GM12878 (cell line): ENCODE measurements at regions not wholly inside any gene's neighbourhood (a gene's known extent, or its start where the extent isn't known, plus 50 kb on each side); places are given as distances from the start of the nearest gene placed in this dataset.

Source experiments
- CBX3 ChIP-seq: fragments of 200-600 bp; sonication (generic); IDR thresholded peaks from 2 replicates; pipeline ENCODE4 v1.6.1; 2016; ENCODE audit warnings: low read depth, borderline replicate concordance
- CTCF ChIP-seq, 3 experiments: IDR thresholded peaks in 2 of 3; conservative IDR thresholded peaks in 1 of 3; 2 replicates each; pipeline ENCODE4 v1.5.1; 2011; ENCODE audit warnings: low read depth in 3 of 3, low read length in 3 of 3, mild to moderate bottlenecking in 3 of 3, control low read depth in 2 of 3, moderate library complexity in 2 of 3, inconsistent platforms in 1 of 3, mixed read lengths in 1 of 3; ENCODE audit not compliant: control insufficient read depth in 2 of 3, insufficient read depth in 1 of 3; ENCODE audit errors: extremely low read depth in 1 of 3
- EZH2 ChIP-seq: IDR thresholded peaks from 2 replicates; pipeline ENCODE4 v1.6.1; 2012; ENCODE audit warnings: low read depth, mild to moderate bottlenecking, control low read depth, inconsistent platforms, low read length, borderline replicate concordance; ENCODE audit not compliant: control insufficient read depth
- JUND ChIP-seq: IDR thresholded peaks from 2 replicates; pipeline ENCODE4 v1.6.1; 2012; ENCODE audit warnings: low read depth, mild to moderate bottlenecking, low read length, improper control_type of control experiment, moderate library complexity
- NFIC ChIP-seq: IDR thresholded peaks from 2 replicates; pipeline ENCODE4 v1.6.1; 2012; ENCODE audit warnings: low read depth, mild to moderate bottlenecking, inconsistent platforms, low read length, moderate library complexity
- NR2C1 ChIP-seq: fragments of 450-650 bp; IDR thresholded peaks from 2 replicates; pipeline ENCODE4 v1.6.1; 2017; ENCODE audit warnings: antibody characterized with exemption, mild to moderate bottlenecking, moderate library complexity
- PBX3 ChIP-seq: IDR thresholded peaks from 2 replicates; pipeline ENCODE4 v1.6.1; 2011; ENCODE audit warnings: mild to moderate bottlenecking, low read depth, low read length, moderate library complexity; ENCODE audit not compliant: insufficient replicate concordance
- POLR2AphosphoS5 ChIP-seq: IDR thresholded peaks from 2 replicates; pipeline ENCODE4 v1.6.1; 2011; ENCODE audit warnings: mild to moderate bottlenecking, low read length, inconsistent platforms
- RB1 ChIP-seq: fragments of 450-650 bp; formaldehyde crosslinking; IDR thresholded peaks from 2 replicates; pipeline ENCODE4 v1.6.1; 2017; ENCODE audit warnings: mild to moderate bottlenecking, borderline replicate concordance
- SPI1 ChIP-seq: IDR thresholded peaks from 2 replicates; pipeline ENCODE4 v1.6.1; 2011; ENCODE audit warnings: low read depth, mild to moderate bottlenecking, low read length, moderate library complexity, borderline replicate concordance; ENCODE audit not compliant: insufficient read depth
- SREBF2 ChIP-seq: IDR thresholded peaks from 2 replicates; pipeline ENCODE4 v1.6.1; 2012; ENCODE audit warnings: mild to moderate bottlenecking, low read length

GRCh38 chr12:19991146-19991545 is 377.2 kb upstream of the PDE3A start:
- TF ChIP-seq NR2C1 (no peak), JUND (no peak), SPI1 (no peak), NFIC (no peak), EZH2 (no peak), PBX3 (no peak), RB1 (no peak), SREBF2 (no peak), CTCF (IDR thresholded peaks at IDR 0.05 in 2 of 3, conservative IDR thresholded peaks at IDR 0.05 in 1 of 3; ENCODE audit: control insufficient read depth in 2 of 3, extremely low read depth in 1 of 3, insufficient read depth in 1 of 3, low read depth in 3 of 3, low read length in 3 of 3) (no peak), CBX3 (no peak), POLR2AphosphoS5 (no peak)
